Adrenal gland (tissue), 9 donors: ENCODE measurements at regions not wholly inside any gene's neighbourhood (a gene's known extent, or its start where the extent isn't known, plus 50 kb on each side); places are given as distances from the start of the nearest gene placed in this dataset.

Experiments
- DNase-seq, 7 donors: peaks; one replicate each; pipeline ENCODE4 v3.0.0-alpha.2; 2019 to 2020
- H3K27ac ChIP-seq, 5 donors: fragments of 200-600 bp; sonication (generic) in 4 of 5; 1 replicate in 3 of 5; 2 replicates in 2 of 5; pipeline versions ENCODE4 v1.5.1 to v1.8.0; 2016 to 2020; ENCODE audit warnings: mild to moderate bottlenecking in 1 of 5
- H3K27me3 ChIP-seq: fragments of 200-600 bp; 2 replicates; pipeline ENCODE4 v1.8.0; 2021
- H3K36me3 ChIP-seq, 2 donors: fragments of 200-600 bp; replicated peaks in 1 of 2; 1 replicate in 1 of 2; 2 replicates in 1 of 2; pipeline versions ENCODE4 v1.5.1 to v1.8.0; 2018 to 2022
- H3K4me1 ChIP-seq, 2 donors: fragments of 200-600 bp; replicated peaks in 1 of 2; 1 replicate in 1 of 2; 2 replicates in 1 of 2; pipeline versions ENCODE4 v1.5.1 to v1.8.0; 2018 to 2021
- H3K4me3 ChIP-seq, 4 donors: fragments of 200-600 bp; sonication (generic) in 3 of 4; one replicate each; pipeline ENCODE4 v1.5.1; 2016 to 2018
- H3K9me3 ChIP-seq, 3 donors: fragments of 200-600 bp; sonication (generic) in 1 of 3; replicated peaks in 1 of 3; 1 replicate in 2 of 3; 2 replicates in 1 of 3; pipeline versions ENCODE4 v1.5.1 to v1.8.0; 2016 to 2021
- POLR2A ChIP-seq, 2 donors: fragments of 450-650 bp; IDR thresholded peaks; one replicate each; pipeline ENCODE4 v1.6.1; 2017; ENCODE audit warnings: antibody characterized with exemption in 2 of 2, mild to moderate bottlenecking in 2 of 2, moderate library complexity in 1 of 2
- WGBS, 4 donors: extraction: QIAGEN DNeasy Blood & Tissue Kit in 2 of 4; methylation state at CpG; one replicate each; pipeline versions ENCODE4 v1.1.5 to v1.1.7; 2013 to 2017; 5-methylcytosine and 5-hydroxymethylcytosine counted together
- intact Hi-C, 2 donors: fragments of 100-400 bp; cut with DNase I; formaldehyde crosslinking; loops; one replicate each; pipeline versions ENCODE4 v1.14.1 to v1.15.0; 2022 to 2023
- TF ChIP-seq, protein P1 (sequence below), 6 experiments: fragments of 450-650 bp in 4 of 6; fragments of 200-600 bp in 2 of 6; sonication (generic) in 1 of 6; IDR thresholded peaks; 1 replicate in 5 of 6; 2 replicates in 1 of 6; pipeline versions ENCODE4 v1.5.1 to v1.8.0; 2016 to 2021; ENCODE audit warnings: antibody characterized with exemption in 6 of 6, mild to moderate bottlenecking in 2 of 6, moderate library complexity in 1 of 6
- donor health status: healthy with polysubstance abuse.
- donor health status: Bipolar disorder and iron deficiency.
- donor health status: DM: yes; HTN: yes; CAD: no.
- donor health status: DM: no; HTN: no; CAD: no.
- donor health status: DM: no; HTN: no; CAD: no.

DNA sequence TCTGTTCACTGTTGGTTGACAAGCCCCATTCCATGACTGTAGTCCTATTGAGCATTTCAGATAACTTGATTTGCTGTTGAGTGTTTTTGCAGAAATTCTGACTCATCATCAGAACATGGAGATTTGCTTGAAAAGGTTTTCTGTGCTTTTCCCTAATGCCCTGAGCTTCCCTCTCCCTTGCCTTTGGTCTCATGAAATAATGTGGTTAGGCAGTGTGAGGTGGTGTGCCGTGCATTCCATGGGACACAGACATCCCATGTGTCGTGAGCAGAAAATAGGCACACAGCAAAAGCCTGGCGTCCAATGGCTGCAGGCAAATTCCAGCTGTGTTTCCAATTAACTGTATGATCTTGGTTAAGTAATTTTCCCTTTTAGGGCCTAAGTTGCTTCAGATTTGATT, 197.4 kb downstream of the DLEU7 start:
- H3K4me3 ChIP-seq, result no peak overlapping the region
- H3K27me3 ChIP-seq, result no peaks in the 10 kb centered on the region
- peaks cover 0 to 5% of the 10 kb centered on the region in 2 donors for H3K4me1 ChIP-seq
- no peaks in the 10 kb centered on the region for H3K36me3 ChIP-seq
- H3K9me3 ChIP-seq, result no peaks in the 10 kb centered on the region
- DNase-seq, result no peak
- intact Hi-C loops, result no loop called here
- H3K27ac ChIP-seq, result no peak overlapping the region
- 95 to 98% (median 96%) methylated on average over 3 of the region's 3 CpGs for WGBS, 4 donors
- TF ChIP-seq POLR2A (IDR thresholded peaks at IDR 0.05), result no peak
- TF ChIP-seq, protein P1, sequence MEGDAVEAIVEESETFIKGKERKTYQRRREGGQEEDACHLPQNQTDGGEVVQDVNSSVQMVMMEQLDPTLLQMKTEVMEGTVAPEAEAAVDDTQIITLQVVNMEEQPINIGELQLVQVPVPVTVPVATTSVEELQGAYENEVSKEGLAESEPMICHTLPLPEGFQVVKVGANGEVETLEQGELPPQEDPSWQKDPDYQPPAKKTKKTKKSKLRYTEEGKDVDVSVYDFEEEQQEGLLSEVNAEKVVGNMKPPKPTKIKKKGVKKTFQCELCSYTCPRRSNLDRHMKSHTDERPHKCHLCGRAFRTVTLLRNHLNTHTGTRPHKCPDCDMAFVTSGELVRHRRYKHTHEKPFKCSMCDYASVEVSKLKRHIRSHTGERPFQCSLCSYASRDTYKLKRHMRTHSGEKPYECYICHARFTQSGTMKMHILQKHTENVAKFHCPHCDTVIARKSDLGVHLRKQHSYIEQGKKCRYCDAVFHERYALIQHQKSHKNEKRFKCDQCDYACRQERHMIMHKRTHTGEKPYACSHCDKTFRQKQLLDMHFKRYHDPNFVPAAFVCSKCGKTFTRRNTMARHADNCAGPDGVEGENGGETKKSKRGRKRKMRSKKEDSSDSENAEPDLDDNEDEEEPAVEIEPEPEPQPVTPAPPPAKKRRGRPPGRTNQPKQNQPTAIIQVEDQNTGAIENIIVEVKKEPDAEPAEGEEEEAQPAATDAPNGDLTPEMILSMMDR (IDR thresholded peaks at IDR 0.05), result no peak

DNA sequence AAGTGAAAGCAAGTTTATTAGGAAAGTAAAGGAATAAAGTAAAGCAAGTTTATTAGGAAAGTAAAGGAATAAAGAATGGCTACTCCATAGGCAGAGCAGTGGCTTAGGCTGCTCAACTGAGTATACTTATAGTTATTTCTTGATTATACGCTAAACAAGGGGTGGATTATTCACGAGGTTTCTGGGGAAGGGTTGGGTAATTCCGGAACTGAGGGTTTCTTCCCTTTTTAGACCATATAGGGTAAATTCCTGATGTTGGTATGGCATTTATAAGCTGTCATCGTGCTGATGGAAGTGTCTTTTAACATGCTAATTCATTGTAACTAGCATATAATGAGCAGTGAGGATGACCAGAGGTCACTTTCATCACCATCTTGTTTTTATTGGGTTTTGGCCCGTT, 194.3 kb downstream of the DLEU7 start:
- Histone ChIP-seq H3K4me3 (no peak overlapping the region), H3K36me3 (no peaks in the 10 kb centered on the region), H3K9me3 (no peaks in the 10 kb centered on the region), H3K27ac (no peak overlapping the region), H3K4me1 (peaks cover 0 to 3% of the 10 kb centered on the region in 2 donors), H3K27me3 (no peaks in the 10 kb centered on the region)
- WGBS, 4 donors, result 75 to 81% (median 81%) methylated on average over 5 of the region's 5 CpGs
- intact Hi-C loops, result no loop called here
- TF ChIP-seq, protein P1 (IDR thresholded peaks at IDR 0.05), result no peak
- no peak for TF ChIP-seq POLR2A (IDR thresholded peaks at IDR 0.05)
- no peak for DNase-seq

DNA sequence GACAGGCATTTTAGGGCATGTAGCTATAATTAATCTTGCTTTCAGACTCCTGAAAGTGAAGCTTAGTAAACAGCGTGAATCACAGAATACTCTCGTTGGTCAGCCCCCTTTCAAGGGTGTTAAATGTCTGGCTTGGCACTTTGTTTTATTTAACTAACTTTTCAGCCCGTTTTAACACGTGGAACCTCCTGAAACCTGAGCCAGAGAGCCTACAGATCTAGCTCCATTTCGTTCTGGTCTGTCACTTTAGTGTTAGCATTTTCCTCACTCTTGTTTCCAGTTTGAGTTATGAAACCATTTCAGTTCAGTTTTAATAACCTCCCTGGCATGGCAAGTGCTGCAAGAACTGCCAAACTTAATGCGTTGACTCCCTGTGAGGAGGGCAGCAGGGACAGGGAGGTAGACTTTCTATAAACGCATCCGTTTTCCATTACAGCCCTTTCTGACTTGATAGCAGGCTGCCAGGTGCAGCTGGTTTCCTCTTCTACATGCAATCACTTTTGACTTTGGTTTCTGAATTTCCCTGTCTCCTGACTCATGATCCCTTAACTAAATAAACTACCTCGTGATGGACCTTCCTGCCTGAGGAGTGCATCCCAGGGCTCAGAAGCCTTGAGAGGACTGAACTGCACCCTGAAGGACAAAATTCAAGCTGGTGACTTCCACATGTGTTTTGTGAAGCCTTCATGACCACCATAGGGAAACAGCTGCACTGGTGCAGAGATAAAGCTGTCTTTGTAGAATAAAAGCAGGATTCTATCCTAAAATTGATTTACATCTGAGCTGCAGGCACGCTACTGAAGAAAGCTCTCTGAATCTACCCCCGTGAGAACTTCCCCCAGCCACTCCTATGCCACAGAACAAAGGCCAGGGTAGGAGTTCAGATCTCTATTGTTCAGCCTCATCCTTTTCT, 192.6 kb downstream of the DLEU7 start:
- TF ChIP-seq POLR2A (IDR thresholded peaks at IDR 0.05), result no peak
- TF ChIP-seq, protein P1 (IDR thresholded peaks at IDR 0.05), result no peak
- WGBS, 4 donors, result 64 to 69% (median 66%) methylated on average over 11 of the region's 11 CpGs
- H3K36me3 ChIP-seq, result no peaks in the 10 kb centered on the region
- intact Hi-C loops, result no loop called here
- no peaks in the 10 kb centered on the region for H3K27me3 ChIP-seq
- DNase-seq, result no peak
- H3K9me3 ChIP-seq, result no peaks in the 10 kb centered on the region
- no peak overlapping the region for H3K4me3 ChIP-seq
- no peak overlapping the region for H3K27ac ChIP-seq
- no peaks in the 10 kb centered on the region for H3K4me1 ChIP-seq

DNA sequence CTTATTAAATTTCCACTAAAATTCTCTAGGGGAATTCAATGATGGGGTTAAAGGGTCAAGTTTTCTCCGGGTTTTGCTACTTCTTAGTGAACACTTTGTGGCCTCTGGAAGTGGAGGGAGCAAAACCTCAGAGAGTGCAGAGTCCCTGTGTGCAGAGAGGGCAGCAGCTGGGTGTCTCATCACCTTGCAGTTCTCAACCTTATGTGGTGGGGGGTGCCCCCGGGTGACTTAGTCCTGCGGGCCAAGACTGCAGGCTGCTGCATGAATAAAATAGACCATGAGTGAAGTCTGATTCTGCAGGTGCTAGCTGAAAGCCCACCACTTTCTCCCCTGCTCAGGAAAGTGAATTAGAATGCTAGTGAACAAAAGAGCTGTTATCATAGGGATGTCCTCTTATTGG, 191.6 kb downstream of the DLEU7 start:
- Histone ChIP-seq H3K27me3 (no peaks in the 10 kb centered on the region), H3K36me3 (no peaks in the 10 kb centered on the region), H3K27ac (no peak overlapping the region), H3K9me3 (no peaks in the 10 kb centered on the region), H3K4me1 (no peaks in the 10 kb centered on the region), H3K4me3 (no peak overlapping the region)
- TF ChIP-seq POLR2A (IDR thresholded peaks at IDR 0.05), result no peak
- TF ChIP-seq, protein P1 (IDR thresholded peaks at IDR 0.05), result no peak
- no peak for DNase-seq
- intact Hi-C loops, result no loop called here
- 70 to 82% (median 75%) methylated on average over 3 of the region's 3 CpGs for WGBS, 4 donors
